Mesendoderm (in vitro differentiated cells): ENCODE measurements at regions not wholly inside any gene's neighbourhood (a gene's known extent, or its start where the extent isn't known, plus 50 kb on each side); places are given as distances from the start of the nearest gene placed in this dataset.

Source experiments
- DNase-seq: peaks from one replicate; pipeline ENCODE4 v3.0.0; 2013
- H2AK5ac ChIP-seq: 2 replicates; pipeline ENCODE4 v1.6.1; 2013; ENCODE audit warnings: low read length, inconsistent platforms
- H2BK120ac ChIP-seq: 2 replicates; pipeline ENCODE4 v1.6.1; 2013; ENCODE audit warnings: low read depth, mild to moderate bottlenecking, low read length, moderate library complexity, mixed read lengths
- H2BK15ac ChIP-seq: replicated peaks from 2 replicates; pipeline ENCODE4 v1.6.1; 2013; ENCODE audit warnings: low read depth, mild to moderate bottlenecking, moderate library complexity
- H2BK5ac ChIP-seq: 2 replicates; pipeline ENCODE4 v1.6.1; 2013; ENCODE audit warnings: low read length, inconsistent platforms
- H3K18ac ChIP-seq: 2 replicates; pipeline ENCODE4 v1.6.1; 2013; ENCODE audit warnings: mild to moderate bottlenecking, low read length, mixed read lengths
- H3K23ac ChIP-seq: one replicate; pipeline ENCODE4 v1.6.1; 2013; ENCODE audit warnings: low read length
- H3K27ac ChIP-seq: 2 replicates; pipeline ENCODE4 v1.5.1; 2013; ENCODE audit warnings: low read depth, mild to moderate bottlenecking, inconsistent platforms, low read length, moderate library complexity
- H3K27me3 ChIP-seq: 2 replicates; pipeline ENCODE4 v1.6.1; 2013; ENCODE audit warnings: low read length, control low read depth, mild to moderate bottlenecking, inconsistent platforms; ENCODE audit not compliant: insufficient read depth, poor library complexity
- H3K36me3 ChIP-seq: 2 replicates; pipeline ENCODE4 v1.6.1; 2013; ENCODE audit warnings: low read length, inconsistent platforms; ENCODE audit not compliant: control insufficient read depth, insufficient read depth
- H3K4ac ChIP-seq: one replicate; pipeline ENCODE4 v1.6.1; 2013; ENCODE audit warnings: low read depth, mild to moderate bottlenecking, low read length, moderate library complexity
- H3K4me1 ChIP-seq: 2 replicates; pipeline ENCODE4 v1.6.1; 2013; ENCODE audit warnings: low read depth, low read length, inconsistent platforms; ENCODE audit not compliant: control insufficient read depth
- H3K4me2 ChIP-seq: 2 replicates; pipeline ENCODE4 v1.6.1; 2013; ENCODE audit warnings: low read length
- H3K4me3 ChIP-seq: 2 replicates; pipeline ENCODE4 v1.5.1; 2013; ENCODE audit warnings: mild to moderate bottlenecking, low read length
- H3K56ac ChIP-seq: one replicate; pipeline ENCODE4 v1.6.1; 2013; ENCODE audit warnings: low read length
- H3K79me1 ChIP-seq: 2 replicates; pipeline ENCODE4 v1.6.1; 2013; ENCODE audit warnings: low read length, inconsistent platforms
- H3K79me2 ChIP-seq: 2 replicates; pipeline ENCODE4 v1.6.1; 2013; ENCODE audit warnings: mild to moderate bottlenecking, low read length; ENCODE audit not compliant: control insufficient read depth, insufficient read depth
- H3K9ac ChIP-seq: 2 replicates; pipeline ENCODE4 v1.6.1; 2013; ENCODE audit warnings: low read length, inconsistent platforms
- H4K5ac ChIP-seq: one replicate; pipeline ENCODE4 v1.6.1; 2013; ENCODE audit warnings: low read length
- H4K8ac ChIP-seq: one replicate; pipeline ENCODE4 v1.6.1; 2013; ENCODE audit warnings: low read depth, mild to moderate bottlenecking, control low read depth, low read length, moderate library complexity
- WGBS: extraction: QIAGEN DNeasy Blood & Tissue Kit; methylation state at CpG from one replicate; pipeline ENCODE4 v1.1.7; 2013; ENCODE audit warnings: low lambda C conversion rate, missing lambda C conversion rate; ENCODE audit not compliant: insufficient coverage; ENCODE audit errors: extremely low coverage; 5-methylcytosine and 5-hydroxymethylcytosine counted together

DNA sequence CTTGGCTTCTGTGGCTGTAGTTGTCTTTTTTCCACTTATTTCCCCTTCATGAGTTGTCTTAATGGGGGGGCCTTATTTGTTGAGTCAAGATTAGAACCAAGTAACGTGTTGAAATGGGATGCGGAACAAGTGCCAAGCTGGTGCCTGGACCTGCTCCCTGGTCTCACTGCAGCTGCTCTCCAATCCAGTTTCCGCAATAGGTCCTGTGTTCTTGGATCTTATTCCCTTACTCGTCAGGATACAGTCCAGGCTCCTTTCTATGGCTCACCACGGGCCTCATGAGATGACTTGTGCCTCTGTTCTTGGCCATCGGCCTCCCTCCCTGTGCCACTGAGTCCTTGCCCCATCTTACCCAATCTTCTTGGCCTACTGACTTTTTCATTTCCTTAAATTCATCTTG, 159.6 kb upstream of the CADM1 start:
- Histone ChIP-seq H2AK5ac (no peak overlapping the region), H3K4me2 (no peak overlapping the region), H2BK5ac (no peak overlapping the region), H3K4ac (no peak overlapping the region), H3K4me3 (no peak overlapping the region), H3K56ac (no peak overlapping the region), H4K8ac (no peak overlapping the region), H3K18ac (no peak overlapping the region), H3K9ac (no peak overlapping the region), H3K79me2 (no peaks in the 10 kb centered on the region), H2BK120ac (no peak overlapping the region), H2BK15ac (no peak overlapping the region), H3K23ac (no peak overlapping the region), H3K4me1 (no peaks in the 10 kb centered on the region), H3K36me3 (no peaks in the 10 kb centered on the region), H3K27ac (no peak overlapping the region), H3K27me3 (peaks cover 9% of the 10 kb centered on the region), H4K5ac (no peak overlapping the region), H3K79me1 (no peaks in the 10 kb centered on the region)
- DNase-seq, result no peak
- no CpG with 5 or more reads among the region's 6 CpGs for WGBS

- no peak overlapping the region for H3K23ac ChIP-seq
- H3K79me1 ChIP-seq, result no peaks in the 10 kb centered on the region
- no peak overlapping the region for H2BK5ac ChIP-seq
- no peak overlapping the region for H3K27ac ChIP-seq
- H3K27me3 ChIP-seq, result peaks cover 9% of the 10 kb centered on the region
- peak overlapping the region; percentile 30 for H3K9ac ChIP-seq
- no peak overlapping the region for H4K5ac ChIP-seq
- H3K56ac ChIP-seq, result peak overlapping the region; percentile 69
- no peak overlapping the region for H3K18ac ChIP-seq
- no peak overlapping the region for H3K4ac ChIP-seq
- H3K4me1 ChIP-seq, result peaks cover 7% of the 10 kb centered on the region
- H3K36me3 ChIP-seq, result no peaks in the 10 kb centered on the region
- DNase-seq, result no peak
- H4K8ac ChIP-seq, result no peak overlapping the region
- no peak overlapping the region for H2BK15ac ChIP-seq
- WGBS, result no CpG with 5 or more reads among the region's 30 CpGs
- H3K79me2 ChIP-seq, result no peaks in the 10 kb centered on the region
- H3K4me2 ChIP-seq, result peak overlapping the region; percentile 64
- peak overlapping the region; percentile 15 for H3K4me3 ChIP-seq
- H2AK5ac ChIP-seq, result no peak overlapping the region
- no peak overlapping the region for H2BK120ac ChIP-seq
These were observed 156.0 kb upstream of the CADM1 start for GRCh38 chr11:115660030-115660805.

- peak overlapping the region; percentile 69 for H3K56ac ChIP-seq
- H3K79me2 ChIP-seq, result no peaks in the 10 kb centered on the region
- peak; percentile 42 for DNase-seq
- no peak overlapping the region for H2BK120ac ChIP-seq
- H2BK15ac ChIP-seq, result no peak overlapping the region
- no CpG with 5 or more reads among the region's 60 CpGs for WGBS
- H2BK5ac ChIP-seq, result no peak overlapping the region
- no peak overlapping the region for H2AK5ac ChIP-seq
- no peaks in the 10 kb centered on the region for H3K36me3 ChIP-seq
- no peak overlapping the region for H3K4ac ChIP-seq
- H3K27me3 ChIP-seq, result peaks cover 9% of the 10 kb centered on the region
- H3K9ac ChIP-seq, result peak overlapping the region; percentile 38
- no peak overlapping the region for H4K5ac ChIP-seq
- no peaks in the 10 kb centered on the region for H3K79me1 ChIP-seq
- H3K4me1 ChIP-seq, result peaks cover 8% of the 10 kb centered on the region
- no peak overlapping the region for H4K8ac ChIP-seq
- H3K4me3 ChIP-seq, result peak overlapping the region; percentile 15
- H3K18ac ChIP-seq, result peak overlapping the region; percentile 15
- H3K27ac ChIP-seq, result no peak overlapping the region
- H3K23ac ChIP-seq, result no peak overlapping the region
- H3K4me2 ChIP-seq, result peak overlapping the region; percentile 64
These were observed 155.1 kb upstream of the CADM1 start for GRCh38 chr11:115659061-115659963.

- H3K27me3 ChIP-seq, result peaks cover 9% of the 10 kb centered on the region
- no peak overlapping the region for H3K4ac ChIP-seq
These were observed 153.4 kb upstream of the CADM1 start for GRCh38 chr11:115657586-115657985.

GRCh38 chr11:115656669-115657068, 152.5 kb upstream of the CADM1 start:
- Histone ChIP-seq H3K79me1 (no peaks in the 10 kb centered on the region), H3K4me1 (peaks cover 10% of the 10 kb centered on the region), H3K27me3 (peaks cover 9% of the 10 kb centered on the region)

More at GRCh38 chr11:115657586-115657985, 153.4 kb upstream of the CADM1 start:
- Histone ChIP-seq H3K23ac (no peak overlapping the region), H3K79me2 (no peaks in the 10 kb centered on the region), H3K18ac (no peak overlapping the region), H4K8ac (no peak overlapping the region), H3K79me1 (no peaks in the 10 kb centered on the region), H2AK5ac (no peak overlapping the region), H2BK15ac (no peak overlapping the region), H3K36me3 (no peaks in the 10 kb centered on the region), H2BK120ac (no peak overlapping the region), H3K27ac (no peak overlapping the region), H3K4me1 (peaks cover 8% of the 10 kb centered on the region), H3K4me2 (no peak overlapping the region), H3K9ac (no peak overlapping the region), H2BK5ac (no peak overlapping the region), H3K56ac (no peak overlapping the region), H4K5ac (no peak overlapping the region), H3K4me3 (no peak overlapping the region)
- no CpG with 5 or more reads among the region's 4 CpGs for WGBS
- DNase-seq, result no peak

More at GRCh38 chr11:115656669-115657068, 152.5 kb upstream of the CADM1 start:
- H3K4me2 ChIP-seq, result no peak overlapping the region
- H3K4me3 ChIP-seq, result no peak overlapping the region
- no peak overlapping the region for H3K27ac ChIP-seq
- H2BK120ac ChIP-seq, result no peak overlapping the region
- no peak overlapping the region for H2BK15ac ChIP-seq
- peak overlapping the region; percentile 3 for H3K56ac ChIP-seq
- H3K4ac ChIP-seq, result no peak overlapping the region
- no peak overlapping the region for H3K9ac ChIP-seq
- H4K8ac ChIP-seq, result no peak overlapping the region
- peak overlapping the region; percentile 23 for H2BK5ac ChIP-seq
- DNase-seq, result no peak
- no peaks in the 10 kb centered on the region for H3K79me2 ChIP-seq
- WGBS, result no CpG with 5 or more reads among the region's 6 CpGs
- no peak overlapping the region for H3K18ac ChIP-seq
- no peak overlapping the region for H4K5ac ChIP-seq
- H3K23ac ChIP-seq, result no peak overlapping the region
- H2AK5ac ChIP-seq, result no peak overlapping the region
- no peaks in the 10 kb centered on the region for H3K36me3 ChIP-seq
